Breast epithelium (tissue), 3 donors: ENCODE measurements at regions not wholly inside any gene's neighbourhood (a gene's known extent, or its start where the extent isn't known, plus 50 kb on each side); places are given as distances from the start of the nearest gene placed in this dataset.

Experiments used
- POLR2A ChIP-seq: fragments of 450-650 bp; IDR thresholded peaks from one replicate; pipeline ENCODE4 v1.6.1; 2016; ENCODE audit warnings: antibody characterized with exemption, mild to moderate bottlenecking, moderate library complexity
- TF ChIP-seq, protein P1 (sequence below), 3 donors: fragments of 450-650 bp; IDR thresholded peaks; one replicate each; pipeline ENCODE4 v1.5.1; 2016 to 2017; ENCODE audit warnings: antibody characterized with exemption in 3 of 3, mild to moderate bottlenecking in 3 of 3, moderate library complexity in 3 of 3

DNA sequence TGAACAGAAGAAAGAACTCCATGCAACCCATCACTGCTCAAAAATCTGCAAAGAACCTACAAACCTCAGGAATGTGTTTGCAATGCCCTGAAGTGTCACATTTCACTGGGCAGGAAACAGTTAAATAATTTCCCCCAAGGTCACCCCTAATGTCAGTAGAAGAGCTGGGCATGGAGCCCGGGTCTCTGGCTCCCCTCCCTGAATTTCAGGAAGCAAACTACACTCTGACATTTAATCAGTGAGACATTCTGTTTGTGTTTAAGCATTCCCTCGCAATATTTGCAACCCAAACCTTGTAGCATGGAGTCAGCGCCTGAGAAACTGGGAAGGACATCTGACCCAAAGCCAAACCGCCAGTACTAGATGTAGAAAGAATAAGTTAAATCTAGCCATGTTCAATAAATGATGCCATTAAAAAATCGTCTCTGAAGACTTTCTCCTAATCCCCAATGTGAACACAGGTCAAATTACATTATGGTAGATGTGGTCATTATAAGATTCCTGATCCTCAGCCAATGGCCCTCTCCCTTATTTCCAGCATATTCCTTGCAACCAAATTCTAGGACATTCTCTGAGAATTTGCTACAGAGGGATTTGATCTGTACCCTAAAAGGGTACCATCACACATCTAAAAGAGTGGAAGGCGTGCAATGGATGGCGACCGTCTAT is 91.2 kb upstream of the ADTRP start:
- TF ChIP-seq, protein P1, sequence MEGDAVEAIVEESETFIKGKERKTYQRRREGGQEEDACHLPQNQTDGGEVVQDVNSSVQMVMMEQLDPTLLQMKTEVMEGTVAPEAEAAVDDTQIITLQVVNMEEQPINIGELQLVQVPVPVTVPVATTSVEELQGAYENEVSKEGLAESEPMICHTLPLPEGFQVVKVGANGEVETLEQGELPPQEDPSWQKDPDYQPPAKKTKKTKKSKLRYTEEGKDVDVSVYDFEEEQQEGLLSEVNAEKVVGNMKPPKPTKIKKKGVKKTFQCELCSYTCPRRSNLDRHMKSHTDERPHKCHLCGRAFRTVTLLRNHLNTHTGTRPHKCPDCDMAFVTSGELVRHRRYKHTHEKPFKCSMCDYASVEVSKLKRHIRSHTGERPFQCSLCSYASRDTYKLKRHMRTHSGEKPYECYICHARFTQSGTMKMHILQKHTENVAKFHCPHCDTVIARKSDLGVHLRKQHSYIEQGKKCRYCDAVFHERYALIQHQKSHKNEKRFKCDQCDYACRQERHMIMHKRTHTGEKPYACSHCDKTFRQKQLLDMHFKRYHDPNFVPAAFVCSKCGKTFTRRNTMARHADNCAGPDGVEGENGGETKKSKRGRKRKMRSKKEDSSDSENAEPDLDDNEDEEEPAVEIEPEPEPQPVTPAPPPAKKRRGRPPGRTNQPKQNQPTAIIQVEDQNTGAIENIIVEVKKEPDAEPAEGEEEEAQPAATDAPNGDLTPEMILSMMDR (IDR thresholded peaks at IDR 0.05): no peak
- no peak for TF ChIP-seq POLR2A
